ENCODE measurements at regions not wholly inside any gene's neighbourhood (a gene's known extent, or its start where the extent isn't known, plus 50 kb on each side); places are given as distances from the start of the nearest gene placed in this dataset.

DNA sequence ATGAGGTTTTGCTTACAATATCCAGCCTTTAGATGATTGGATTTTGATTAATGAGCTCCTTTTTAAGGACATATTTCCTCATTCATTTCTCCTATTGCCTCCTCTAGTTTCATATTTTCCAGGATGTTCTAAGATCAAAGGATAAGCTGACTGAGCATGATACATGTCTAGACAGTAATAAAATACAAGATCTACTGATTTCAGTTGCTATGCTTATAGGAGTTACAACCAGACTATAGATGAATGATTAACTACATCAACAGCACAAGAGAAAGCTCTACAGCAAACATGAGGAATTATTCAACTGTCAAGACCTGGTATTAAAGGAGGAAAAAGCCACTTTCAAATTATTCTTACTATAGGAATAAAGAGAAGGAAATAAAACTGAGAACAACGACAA lies 85.0 kb upstream of the LINC00305 start:
- Histone ChIP-seq H3K27ac (no peak overlapping the region), H3K36me3 (no peaks in the 10 kb centered on the region), H3K27me3 (peaks cover 0 to 3% of the 10 kb centered on the region in 2 donors), H3K4me1 (no peaks in the 10 kb centered on the region), H3K4me3 (no peak overlapping the region), H3K9me3 (peaks cover 0 to 10% of the 10 kb centered on the region in 2 donors)
- no peak for TF ChIP-seq POLR2AphosphoS5 (IDR thresholded peaks at IDR 0.05)
- TF ChIP-seq, protein P1, sequence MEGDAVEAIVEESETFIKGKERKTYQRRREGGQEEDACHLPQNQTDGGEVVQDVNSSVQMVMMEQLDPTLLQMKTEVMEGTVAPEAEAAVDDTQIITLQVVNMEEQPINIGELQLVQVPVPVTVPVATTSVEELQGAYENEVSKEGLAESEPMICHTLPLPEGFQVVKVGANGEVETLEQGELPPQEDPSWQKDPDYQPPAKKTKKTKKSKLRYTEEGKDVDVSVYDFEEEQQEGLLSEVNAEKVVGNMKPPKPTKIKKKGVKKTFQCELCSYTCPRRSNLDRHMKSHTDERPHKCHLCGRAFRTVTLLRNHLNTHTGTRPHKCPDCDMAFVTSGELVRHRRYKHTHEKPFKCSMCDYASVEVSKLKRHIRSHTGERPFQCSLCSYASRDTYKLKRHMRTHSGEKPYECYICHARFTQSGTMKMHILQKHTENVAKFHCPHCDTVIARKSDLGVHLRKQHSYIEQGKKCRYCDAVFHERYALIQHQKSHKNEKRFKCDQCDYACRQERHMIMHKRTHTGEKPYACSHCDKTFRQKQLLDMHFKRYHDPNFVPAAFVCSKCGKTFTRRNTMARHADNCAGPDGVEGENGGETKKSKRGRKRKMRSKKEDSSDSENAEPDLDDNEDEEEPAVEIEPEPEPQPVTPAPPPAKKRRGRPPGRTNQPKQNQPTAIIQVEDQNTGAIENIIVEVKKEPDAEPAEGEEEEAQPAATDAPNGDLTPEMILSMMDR (IDR thresholded peaks at IDR 0.05), result no peak
- TF ChIP-seq POLR2A (IDR thresholded peaks at IDR 0.05), result no peak
- no peak for DNase-seq (ENCODE audit: low spot score in 2 of 2)
- intact Hi-C loops (cut with DNase I; ENCODE audit: low total_unique reads), result no loop called here

DNA sequence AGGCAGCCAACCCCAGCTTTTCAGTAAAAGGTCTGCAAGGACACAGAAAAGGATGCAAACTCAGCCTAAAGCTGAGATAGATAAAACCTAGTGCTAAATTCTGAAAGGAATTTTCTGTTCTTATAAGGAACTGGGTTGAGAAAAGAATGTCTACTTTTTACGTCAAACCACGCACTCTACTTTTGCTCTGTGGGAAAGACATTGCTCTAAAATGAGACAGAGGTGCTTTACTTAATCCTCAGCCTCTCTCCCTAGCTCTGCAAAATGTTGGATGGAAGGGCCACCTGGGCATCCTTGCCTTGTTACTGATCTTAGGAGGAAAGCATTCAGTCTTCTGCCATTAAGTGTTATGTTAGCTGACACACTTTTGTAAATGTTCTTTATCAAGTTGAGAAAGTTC lies 72.1 kb upstream of the LINC00305 start:
- no peaks in the 10 kb centered on the region for H3K4me1 ChIP-seq
- no peaks in the 10 kb centered on the region for H3K9me3 ChIP-seq
- no peaks in the 10 kb centered on the region for H3K36me3 ChIP-seq
- H3K27ac ChIP-seq, result no peak overlapping the region
- no peak overlapping the region for H3K4me3 ChIP-seq
- TF ChIP-seq POLR2AphosphoS5 (IDR thresholded peaks at IDR 0.05) (no peak), POLR2A (IDR thresholded peaks at IDR 0.05) (no peak)
- TF ChIP-seq, protein P1 (IDR thresholded peaks at IDR 0.05), result no peak
- no peaks in the 10 kb centered on the region for H3K27me3 ChIP-seq
- DNase-seq (ENCODE audit: low spot score in 2 of 2), result no peak
- intact Hi-C loops (cut with DNase I; ENCODE audit: low total_unique reads), result no loop called here

DNA sequence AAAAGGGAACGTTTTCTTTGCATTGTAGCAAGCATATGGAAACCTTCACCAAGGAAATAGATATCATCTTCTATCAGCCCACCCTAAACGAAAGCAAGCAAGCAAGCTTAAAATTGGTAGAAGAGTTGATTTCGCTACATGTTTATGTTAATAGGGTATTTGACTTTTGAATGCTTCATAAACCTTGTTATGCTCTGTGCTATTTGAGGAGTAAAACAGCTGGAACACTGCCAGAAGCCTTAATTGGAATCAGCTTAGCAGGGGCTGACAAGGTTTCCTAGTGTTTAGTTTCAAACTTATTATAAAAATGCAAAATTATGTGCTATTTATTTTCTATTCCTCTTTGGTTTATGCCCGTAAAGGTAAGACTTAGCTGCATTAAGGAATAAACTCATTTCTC lies 70.6 kb upstream of the LINC00305 start:
- no peak overlapping the region for H3K27ac ChIP-seq
- no peaks in the 10 kb centered on the region for H3K27me3 ChIP-seq
- no peak for DNase-seq (ENCODE audit: low spot score in 2 of 2)
- intact Hi-C loops (cut with DNase I; ENCODE audit: low total_unique reads), result no loop called here
- H3K4me1 ChIP-seq, result no peaks in the 10 kb centered on the region
- no peaks in the 10 kb centered on the region for H3K9me3 ChIP-seq
- no peak overlapping the region for H3K4me3 ChIP-seq
- H3K36me3 ChIP-seq, result no peaks in the 10 kb centered on the region
- TF ChIP-seq, protein P1 (IDR thresholded peaks at IDR 0.05), result no peak
- no peak for TF ChIP-seq POLR2AphosphoS5 (IDR thresholded peaks at IDR 0.05)
- TF ChIP-seq POLR2A (IDR thresholded peaks at IDR 0.05), result no peak

DNA sequence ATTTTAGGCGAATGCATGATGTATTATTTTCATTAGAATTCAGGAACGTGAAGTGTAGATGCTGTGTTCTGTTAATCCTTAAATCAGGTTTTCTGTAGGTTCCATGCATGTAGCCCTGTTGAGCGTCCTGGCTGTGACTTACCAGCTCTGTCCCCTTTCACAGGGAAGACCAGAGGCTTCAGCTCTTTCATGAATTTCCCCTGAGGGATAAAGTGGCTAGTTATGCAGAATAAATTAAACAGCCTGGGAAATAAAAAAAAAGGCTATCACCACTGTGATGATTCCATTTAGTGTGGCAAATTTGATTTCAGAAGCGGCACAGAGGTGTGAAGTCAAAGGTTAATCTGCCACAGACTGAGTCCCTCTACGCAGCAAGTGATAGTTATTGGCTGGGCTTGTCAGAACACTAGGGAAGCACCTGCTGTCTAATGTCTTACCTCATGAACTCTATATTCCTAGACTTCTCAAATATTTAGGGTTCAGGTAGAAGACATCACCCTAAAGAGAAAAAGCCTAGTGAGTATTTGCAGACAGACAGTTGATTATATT lies 61.6 kb upstream of the LINC00305 start:
- Histone ChIP-seq H3K4me3 (no peak overlapping the region), H3K4me1 (no peaks in the 10 kb centered on the region), H3K36me3 (no peaks in the 10 kb centered on the region), H3K27me3 (no peaks in the 10 kb centered on the region), H3K27ac (no peak overlapping the region), H3K9me3 (no peaks in the 10 kb centered on the region)
- no peak for TF ChIP-seq POLR2A (IDR thresholded peaks at IDR 0.05)
- TF ChIP-seq, protein P1 (IDR thresholded peaks at IDR 0.05), result no peak
- no peak for TF ChIP-seq POLR2AphosphoS5 (IDR thresholded peaks at IDR 0.05)
- DNase-seq (ENCODE audit: low spot score in 2 of 2), result no peak
- intact Hi-C loops (cut with DNase I; ENCODE audit: low total_unique reads), result no loop called here

DNA sequence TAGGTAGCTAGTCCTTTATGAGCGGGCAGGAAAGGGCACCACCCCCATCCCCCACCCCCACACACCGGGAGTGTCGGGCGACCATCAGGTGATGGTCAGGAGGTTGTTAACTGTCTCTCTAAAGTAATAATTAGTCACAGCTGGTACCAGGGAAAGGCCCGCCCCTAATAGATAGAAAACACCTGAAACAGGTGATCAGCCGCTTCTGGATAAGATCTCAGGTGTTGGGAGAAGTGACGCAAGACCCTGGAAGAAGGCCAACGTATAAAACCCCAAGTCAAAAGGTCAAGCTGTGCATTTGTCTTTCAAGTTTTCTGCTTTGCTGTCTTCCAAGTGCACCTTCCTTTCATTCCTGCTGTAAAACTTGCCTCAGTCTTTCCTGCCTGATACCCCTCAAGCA lies 59.6 kb upstream of the LINC00305 start:
- no peaks in the 10 kb centered on the region for H3K9me3 ChIP-seq
- H3K4me1 ChIP-seq, result no peaks in the 10 kb centered on the region
- no peak overlapping the region for H3K4me3 ChIP-seq
- H3K27ac ChIP-seq, result no peak overlapping the region
- TF ChIP-seq POLR2AphosphoS5 (IDR thresholded peaks at IDR 0.05), result no peak
- no peak for TF ChIP-seq POLR2A (IDR thresholded peaks at IDR 0.05)
- TF ChIP-seq, protein P1 (IDR thresholded peaks at IDR 0.05), result no peak
- H3K36me3 ChIP-seq, result no peaks in the 10 kb centered on the region
- no peaks in the 10 kb centered on the region for H3K27me3 ChIP-seq
- no peak for DNase-seq (ENCODE audit: low spot score in 2 of 2)
- intact Hi-C loops (cut with DNase I; ENCODE audit: low total_unique reads), result no loop called here
